WI38 (cell line): ENCODE measurements at regions not wholly inside any gene's neighbourhood (a gene's known extent, or its start where the extent isn't known, plus 50 kb on each side); places are given as distances from the start of the nearest gene placed in this dataset.
"Not testable (repeated sequence)": the region's sequence is repeated elsewhere in the genome, so short reads cannot be mapped to it uniquely, and the experiment has no call there.

Source experiments
- H3K4me3 ChIP-seq: 2 replicates; pipeline ENCODE4 v1.5.1; 2011; ENCODE audit warnings: low read depth, mild to moderate bottlenecking, control low read depth, low read length
- CTCF ChIP-seq: IDR thresholded peaks from 2 replicates; pipeline ENCODE4 v1.5.1; 2012; ENCODE audit warnings: low read depth, mild to moderate bottlenecking, control low read depth, low read length

GRCh38 chr19:30254158-30254557 is 118.0 kb upstream of the ZNF536 start:
- TF ChIP-seq CTCF = no peak
- no peak overlapping the region for H3K4me3 ChIP-seq

GRCh38 chr19:30254789-30255188 is 117.4 kb upstream of the ZNF536 start:
- H3K4me3 ChIP-seq = no peak overlapping the region
- TF ChIP-seq CTCF = no peak

GRCh38 chr19:30255791-30256495 is 116.2 kb upstream of the ZNF536 start:
- no peak overlapping the region for H3K4me3 ChIP-seq
- TF ChIP-seq CTCF = no peak

- no peak for TF ChIP-seq CTCF
- H3K4me3 ChIP-seq = no peak overlapping the region
Observed at GRCh38 chr19:30256496-30256850, 115.7 kb upstream of the ZNF536 start.

- no peak overlapping the region for H3K4me3 ChIP-seq
- no peak for TF ChIP-seq CTCF
Observed at GRCh38 chr19:30263830-30264381, 108.3 kb upstream of the ZNF536 start.

GRCh38 chr19:30265918-30266317 is 106.3 kb upstream of the ZNF536 start:
- H3K4me3 ChIP-seq = not testable (repeated sequence)

GRCh38 chr19:30266687-30267086 is 105.5 kb upstream of the ZNF536 start:
- no peak overlapping the region for H3K4me3 ChIP-seq
- TF ChIP-seq CTCF = no peak

GRCh38 chr19:30267332-30267731 is 104.9 kb upstream of the ZNF536 start:
- H3K4me3 ChIP-seq = no peak overlapping the region
- no peak for TF ChIP-seq CTCF
